HG02943 (cell line): ENCODE measurements at regions not wholly inside any gene's neighbourhood (a gene's known extent, or its start where the extent isn't known, plus 50 kb on each side); places are given as distances from the start of the nearest gene placed in this dataset.

ENCODE experiments used
- ATAC-seq: cut with Tn5 transposase; IDR thresholded peaks from one replicate; pipeline ENCODE4 v1.9.1; 2021; ENCODE audit warnings: mild to moderate bottlenecking, low read depth, moderate library complexity; ENCODE audit not compliant: unreplicated experiment

DNA sequence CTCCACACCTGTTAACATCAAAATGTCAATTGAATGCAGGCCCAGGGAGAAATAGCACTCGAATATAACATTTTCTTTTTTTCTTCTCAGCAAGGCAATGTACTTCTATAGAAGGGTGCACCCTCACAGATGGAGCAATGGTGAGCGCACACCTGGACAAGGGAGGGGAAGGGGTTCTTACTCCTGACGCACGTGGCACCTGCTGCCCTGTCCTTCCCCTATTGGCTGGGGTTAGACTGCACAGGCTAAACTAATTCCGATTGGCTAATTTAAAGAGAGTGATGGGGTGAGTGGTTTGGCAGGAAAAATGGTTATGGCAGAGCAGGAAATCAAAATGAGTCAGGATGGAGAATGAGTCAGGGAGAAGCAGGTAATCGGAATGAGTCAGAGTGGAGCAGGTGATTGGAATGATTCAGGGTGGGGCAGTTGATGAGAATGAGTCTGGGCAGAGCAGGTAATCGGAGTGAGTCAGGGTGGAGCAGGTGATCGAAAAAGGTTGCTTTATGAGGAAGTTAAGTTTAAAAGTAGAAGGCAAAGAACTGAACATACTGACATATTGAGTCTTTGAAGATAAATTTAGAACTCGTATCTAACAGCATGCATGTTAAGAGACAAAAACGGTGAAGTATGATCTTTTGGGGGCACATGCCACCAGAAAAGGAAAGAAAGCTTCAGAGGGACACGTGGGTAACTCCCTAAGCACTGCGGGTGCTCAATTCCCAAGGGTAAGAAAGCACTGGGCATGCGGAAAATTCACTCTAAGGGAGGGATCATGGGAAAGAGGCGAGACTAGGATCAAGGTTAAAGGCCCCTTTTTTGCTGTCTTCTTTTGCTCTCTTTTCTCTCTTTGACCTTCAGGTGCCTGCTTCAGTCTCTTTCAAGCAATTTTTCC lies 72.9 kb upstream of the GALNT15 start:
- ATAC-seq: no peak

DNA sequence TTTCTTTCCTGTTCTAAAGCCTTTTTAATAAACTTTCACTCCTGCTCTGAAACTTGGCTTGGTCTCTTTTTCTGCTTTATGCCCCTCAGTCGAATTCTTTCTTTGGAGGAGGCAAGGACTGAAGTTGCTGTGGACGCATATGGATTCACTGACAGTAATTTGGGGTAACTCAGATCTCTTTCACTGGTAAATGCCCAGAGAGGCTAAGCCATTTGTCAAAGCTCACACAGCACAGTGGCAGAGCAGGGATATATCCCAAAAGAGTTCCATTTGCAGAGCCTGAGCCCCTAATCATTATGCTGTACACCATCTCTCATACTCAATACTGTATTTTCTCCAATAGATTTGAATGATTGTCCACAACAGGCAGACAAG lies 72.3 kb upstream of the GALNT15 start:
- ATAC-seq: no peak

DNA sequence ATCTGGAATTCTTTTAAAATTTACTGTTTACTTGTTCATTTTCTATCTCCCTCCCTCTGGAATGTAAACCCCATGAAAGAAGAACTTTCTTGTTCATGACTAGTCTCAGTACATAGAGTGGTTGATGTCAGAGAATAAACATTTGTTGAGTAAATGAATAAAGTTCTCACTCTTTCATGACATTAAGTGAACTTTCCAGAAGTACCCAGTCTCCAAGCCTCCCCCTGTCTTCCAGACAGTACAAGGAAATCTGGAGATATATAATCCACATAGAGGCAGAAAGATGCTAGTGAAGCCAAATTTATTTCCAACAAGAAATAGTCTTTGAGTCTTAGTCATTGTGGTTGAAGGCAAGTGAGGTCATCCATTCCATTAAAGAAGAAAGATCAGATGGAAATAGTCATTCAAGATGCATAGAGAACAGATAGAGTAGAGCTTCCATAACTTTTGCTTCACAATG lies 71.5 kb upstream of the GALNT15 start:
- no peak for ATAC-seq

- no peak for ATAC-seq
These were observed 71.0 kb upstream of the GALNT15 start for GRCh38 chr3:16103472-16103871.

- no peak for ATAC-seq
These were observed 70.3 kb upstream of the GALNT15 start for GRCh38 chr3:16104156-16104555.

- no peak for ATAC-seq
These were observed 68.4 kb upstream of the GALNT15 start for GRCh38 chr3:16106050-16106449.

DNA sequence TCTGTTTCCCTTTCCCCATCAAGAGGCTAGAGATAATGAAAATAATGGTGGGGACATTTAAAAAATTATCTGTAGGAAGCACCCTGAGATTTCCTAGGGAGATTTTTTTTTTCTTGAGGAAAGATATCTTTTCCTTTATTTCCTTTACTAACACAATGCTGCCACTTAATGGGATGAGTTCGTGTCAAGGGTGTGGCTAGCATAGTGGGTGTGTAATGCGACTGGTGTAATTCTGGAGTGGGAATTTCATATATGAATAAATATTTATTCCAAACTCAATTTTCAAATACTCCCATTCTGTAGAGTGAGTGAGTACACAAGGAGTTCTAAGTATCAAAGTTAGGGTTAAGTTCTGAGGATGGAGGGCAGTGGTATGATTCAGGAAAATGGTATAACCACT lies 66.1 kb upstream of the GALNT15 start:
- no peak for ATAC-seq

DNA sequence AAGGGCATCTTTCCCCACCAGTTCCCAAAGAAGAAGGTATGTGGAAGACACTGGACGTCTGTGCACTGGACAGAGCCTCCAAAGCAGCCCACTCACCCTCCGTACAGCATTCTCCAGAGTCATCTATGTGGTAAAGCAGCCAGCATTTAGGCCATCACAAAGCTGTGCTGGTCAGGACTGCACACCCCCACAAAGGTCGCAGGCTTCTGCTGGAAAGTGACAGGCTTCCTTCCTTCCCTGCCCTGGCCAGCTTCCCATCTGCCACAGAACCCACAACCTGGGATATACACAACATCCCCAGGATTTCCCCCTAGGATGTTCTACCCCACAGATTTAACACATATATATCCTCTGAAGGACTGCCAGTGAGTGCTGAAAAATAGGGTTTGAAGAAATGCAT lies 64.6 kb upstream of the GALNT15 start:
- no peak for ATAC-seq

GRCh38 chr3:16112910-16113504 lies 61.5 kb upstream of the GALNT15 start:
- ATAC-seq: no peak

DNA sequence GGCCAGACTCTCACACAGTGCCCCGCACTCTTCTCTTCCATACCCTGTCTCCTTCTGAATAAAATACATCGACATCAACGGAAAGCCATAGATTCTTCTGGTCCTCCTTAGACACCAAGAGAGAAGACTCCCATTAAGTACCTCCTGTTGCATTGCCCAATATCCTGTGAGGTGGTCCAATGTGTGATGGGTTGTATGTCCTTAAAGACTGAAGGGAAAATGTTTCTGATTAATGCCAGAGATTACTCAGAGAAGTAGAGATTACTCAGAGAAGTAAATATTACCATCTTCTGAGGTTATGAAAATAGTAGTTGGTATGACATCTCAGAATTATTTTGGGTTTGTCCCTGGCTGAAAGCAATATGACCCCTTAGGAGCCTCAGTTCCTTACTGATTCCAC lies 60.8 kb upstream of the GALNT15 start:
- ATAC-seq: no peak

DNA sequence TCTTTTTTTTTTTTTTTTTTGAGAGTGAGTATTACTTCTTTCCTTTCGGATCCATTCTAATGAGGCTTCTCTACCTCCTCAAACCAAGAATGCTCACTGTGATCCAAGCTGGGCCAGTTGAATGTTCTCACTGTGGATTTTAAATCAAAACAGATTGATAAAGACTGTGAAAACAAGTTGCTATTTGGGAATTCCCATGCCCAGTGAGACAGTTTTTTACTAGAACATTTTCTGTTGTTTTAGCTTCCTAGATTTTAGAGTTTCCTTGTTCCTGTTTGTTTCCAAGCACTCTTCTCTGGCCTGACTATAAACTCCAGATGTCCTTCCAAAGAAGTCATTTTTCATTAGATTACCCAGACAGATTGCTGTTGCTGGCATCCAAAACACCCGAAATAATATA lies 60.1 kb upstream of the GALNT15 start:
- no peak for ATAC-seq

DNA sequence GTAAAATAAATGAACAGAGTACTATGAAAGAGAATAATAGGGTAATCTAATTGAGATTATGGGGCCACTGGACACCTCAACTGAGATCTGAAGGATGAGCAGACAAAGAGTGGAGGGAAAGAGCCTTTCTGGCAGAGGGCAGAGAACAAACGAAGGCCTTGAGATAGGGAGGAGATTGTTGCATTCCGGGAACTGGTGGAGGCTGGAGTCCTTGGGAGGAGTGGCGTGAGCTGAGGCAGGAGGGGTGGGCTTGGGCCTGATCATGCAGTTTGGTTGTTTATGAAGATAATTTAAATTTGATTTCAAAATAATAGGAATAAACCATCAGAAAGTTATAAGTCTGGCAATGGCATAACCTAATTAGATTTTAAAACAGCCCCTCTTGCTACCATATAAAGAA lies 59.5 kb upstream of the GALNT15 start:
- no peak for ATAC-seq

- ATAC-seq: no peak
These were observed 56.1 kb upstream of the GALNT15 start for GRCh38 chr3:16118396-16118795.

DNA sequence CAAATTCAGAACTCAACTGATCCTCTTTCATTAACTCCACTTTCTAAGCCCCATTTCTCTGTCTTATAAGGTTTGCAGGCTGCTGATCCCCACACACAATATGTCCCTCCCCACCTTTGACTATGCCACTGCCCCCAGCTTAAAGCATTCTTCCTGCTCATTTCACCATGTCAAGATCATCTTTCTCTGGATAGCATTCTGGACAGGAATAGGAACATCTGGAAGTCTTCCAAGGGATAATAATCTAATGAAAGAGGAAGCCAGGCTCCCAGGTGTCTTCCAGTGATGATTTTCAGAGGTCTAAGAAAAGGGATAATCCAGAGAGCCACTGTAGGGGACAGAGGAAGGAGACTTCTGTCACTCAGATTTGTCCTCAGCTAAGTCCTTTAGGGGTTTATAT lies 54.6 kb upstream of the GALNT15 start:
- no peak for ATAC-seq

DNA sequence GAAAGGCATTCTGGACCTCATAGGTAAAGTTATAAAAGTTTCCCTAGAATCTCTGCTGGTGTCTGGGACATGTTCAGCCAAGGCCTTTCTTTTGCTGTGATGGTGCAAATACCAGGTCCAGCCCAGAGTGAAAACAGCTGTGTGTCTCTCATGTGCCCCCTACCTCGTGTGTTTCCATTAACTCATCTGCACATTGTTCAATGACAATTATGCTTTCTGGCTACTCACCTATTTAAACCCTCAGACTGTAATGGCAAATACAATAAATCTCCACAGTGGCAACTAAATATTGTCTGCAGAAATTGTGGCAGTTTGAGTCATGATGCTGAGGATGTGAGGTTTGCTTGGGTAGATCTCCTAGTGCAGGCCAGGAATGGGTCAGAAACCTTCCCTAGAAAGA lies 53.1 kb upstream of the GALNT15 start:
- ATAC-seq: no peak

- no peak for ATAC-seq
These were observed 52.3 kb upstream of the GALNT15 start for GRCh38 chr3:16122155-16122554.

GRCh38 chr3:16122661-16123060 lies 51.8 kb upstream of the GALNT15 start:
- ATAC-seq: no peak

DNA sequence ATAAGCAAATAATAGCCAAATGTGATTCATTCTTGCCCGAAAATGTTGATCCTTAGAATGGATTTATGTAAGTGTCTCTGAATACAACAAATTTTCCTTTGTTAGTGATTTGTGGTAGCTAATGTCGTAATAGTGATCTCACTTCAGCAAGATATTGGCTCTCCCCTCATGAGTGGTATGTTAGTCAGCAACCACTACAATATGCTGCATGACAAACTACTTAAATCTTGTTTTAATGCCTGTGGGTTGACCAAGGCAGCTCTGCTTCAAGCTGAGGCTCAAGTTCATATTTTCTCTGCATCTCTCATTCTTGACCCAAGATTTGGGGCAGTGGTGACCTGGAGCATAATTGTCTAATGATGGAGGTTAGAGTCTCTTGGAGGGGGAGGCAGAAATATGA lies 49.8 kb upstream of the GALNT15 start:
- ATAC-seq: no peak
